OCI-LY7 (cell line): ENCODE measurements at regions not wholly inside any gene's neighbourhood (a gene's known extent, or its start where the extent isn't known, plus 50 kb on each side); places are given as distances from the start of the nearest gene placed in this dataset.

Experiments
- BruUV-seq: library from RNA; stranded (reverse); fragments of 400-500 nt; replicated peaks from 2 replicates; lab custom pipeline; 2021; lab: Mats Ljungman, UMichigan
- CTCF ChIA-PET: fragments of 300-600 bp; sonication (Branson Sonifier 250); formaldehyde crosslinking; loops from one replicate; lab custom pipeline; 2022; ENCODE audit warnings: antibody characterized with exemption; ENCODE audit not compliant: unreplicated experiment; lab: Charles Lee
- POLR2A ChIA-PET: fragments of 300-600 bp; sonication (Branson Sonifier 250); formaldehyde crosslinking; loops from one replicate; lab custom pipeline; 2022; ENCODE audit warnings: antibody characterized with exemption; lab: Charles Lee
- DNase-seq: peaks from one replicate; pipeline ENCODE4 v3.0.0-alpha.2; 2015; ENCODE audit warnings: low spot score
- H2AFZ ChIP-seq: fragments of 200-600 bp; sonication (generic), shearing (Covaris generic); 2 replicates; pipeline ENCODE4 v1.6.1; 2014; ENCODE audit warnings: mild to moderate bottlenecking, antibody characterized with exemption, low read length, moderate library complexity
- H3K27ac ChIP-seq: fragments of 200-600 bp; sonication (generic); 2 replicates; pipeline ENCODE4 v1.5.1; 2014; ENCODE audit warnings: mixed run types, low read depth, mild to moderate bottlenecking, moderate library complexity, low read length, inconsistent platforms; ENCODE audit not compliant: poor library complexity, severe bottlenecking
- H3K36me3 ChIP-seq: fragments of 200-600 bp; sonication (generic); 2 replicates; pipeline ENCODE4 v1.6.1; 2014; ENCODE audit warnings: mild to moderate bottlenecking, antibody characterized with exemption, low read length, moderate library complexity, mixed read lengths; ENCODE audit not compliant: insufficient read depth
- H3K4me1 ChIP-seq: fragments of 200-600 bp; sonication (generic); 2 replicates; pipeline ENCODE4 v1.5.1; 2014; ENCODE audit warnings: mild to moderate bottlenecking, low read length; ENCODE audit not compliant: insufficient read depth, poor library complexity, severe bottlenecking
- H3K4me2 ChIP-seq: fragments of 200-600 bp; sonication (generic); 2 replicates; pipeline ENCODE4 v1.6.1; 2014; ENCODE audit warnings: mild to moderate bottlenecking, low read length
- H3K4me3 ChIP-seq: fragments of 200-600 bp; sonication (generic); 2 replicates; pipeline ENCODE4 v1.5.1; 2014; ENCODE audit warnings: mild to moderate bottlenecking, low read depth, low read length; ENCODE audit not compliant: poor library complexity, severe bottlenecking
- H3K79me2 ChIP-seq: fragments of 200-600 bp; sonication (generic); 2 replicates; pipeline ENCODE4 v1.6.1; 2016; ENCODE audit warnings: low read depth, mild to moderate bottlenecking, low read length, moderate library complexity, mixed read lengths; ENCODE audit not compliant: insufficient read depth
- H3K9me2 ChIP-seq: fragments of 200-600 bp; sonication (generic); 2 replicates; pipeline ENCODE4 v1.6.1; 2016; ENCODE audit warnings: mild to moderate bottlenecking, low read length, mixed read lengths; ENCODE audit not compliant: insufficient read depth
- H3K9me3 ChIP-seq: fragments of 200-600 bp; sonication (generic); 2 replicates; pipeline ENCODE4 v1.6.1; 2014; ENCODE audit warnings: mild to moderate bottlenecking, mixed run types, low read length, mixed read lengths
- H4K20me1 ChIP-seq: fragments of 200-600 bp; sonication (generic); 2 replicates; pipeline ENCODE4 v1.6.1; 2014; ENCODE audit warnings: mild to moderate bottlenecking, antibody characterized with exemption, low read length, moderate library complexity, mixed read lengths; ENCODE audit not compliant: insufficient read depth
- EZH2phosphoT487 ChIP-seq: fragments of 200-600 bp; sonication (generic); IDR thresholded peaks from 2 replicates; pipeline ENCODE4 v1.6.1; 2018; ENCODE audit warnings: low read depth, borderline replicate concordance, mild to moderate bottlenecking, mixed run types, antibody characterized with exemption, low read length, moderate library complexity, mixed read lengths
- intact Hi-C: fragments of 100-400 bp; cut with micrococcal nuclease; formaldehyde crosslinking; loops from one replicate; pipeline ENCODE4 v1.10.0; 2022; ENCODE audit not compliant: unreplicated experiment
- TF ChIP-seq, protein P1 (sequence below): fragments of 200-600 bp; sonication (generic); conservative IDR thresholded peaks from 2 replicates; pipeline ENCODE4 v1.5.1; 2014; ENCODE audit warnings: mild to moderate bottlenecking, antibody characterized with exemption, low read length, moderate library complexity, mixed read lengths

DNA sequence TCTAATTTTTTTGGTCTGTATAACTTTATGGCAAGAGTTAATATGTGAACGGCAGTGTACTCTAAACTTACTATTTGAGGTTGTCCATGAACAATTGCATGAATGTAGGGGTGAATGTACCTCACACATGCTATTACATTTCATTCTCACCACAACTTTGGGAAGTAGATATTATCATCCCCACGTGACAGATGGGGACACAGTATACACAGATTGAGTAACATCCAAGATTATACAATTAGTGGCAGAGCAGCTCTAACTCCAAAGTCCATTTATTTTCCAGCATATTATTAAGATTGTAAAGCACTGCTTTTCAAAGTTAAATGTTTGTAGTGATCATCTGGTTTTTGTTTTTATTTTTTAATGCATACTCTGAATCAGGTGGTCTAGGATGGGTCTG is 622.1 kb upstream of the ZEB2 start:
- BruUV-seq = no TSS peak
- H3K4me2 ChIP-seq = no peak overlapping the region

DNA sequence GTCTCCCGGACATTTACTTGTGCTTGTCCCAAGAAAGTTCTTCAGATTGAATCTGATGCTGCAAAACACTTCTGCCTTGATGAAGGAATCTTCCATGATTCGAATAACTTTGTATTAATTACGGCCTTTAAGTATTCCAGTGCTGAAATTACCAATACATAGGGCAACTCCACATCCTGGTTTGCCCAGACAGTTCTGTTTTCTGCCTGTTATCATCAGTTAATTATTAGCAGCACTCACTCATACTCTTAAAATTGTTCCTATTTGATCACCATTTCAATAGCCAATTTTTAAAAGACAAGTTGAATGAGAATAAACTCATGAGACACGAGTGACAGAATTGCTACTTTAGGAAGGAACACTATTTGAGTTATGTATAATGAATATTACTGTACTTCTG is 620.7 kb upstream of the ZEB2 start:
- Histone ChIP-seq H3K4me1 (no peaks in the 10 kb centered on the region), H3K79me2 (no peaks in the 10 kb centered on the region), H3K36me3 (no peaks in the 10 kb centered on the region), H3K9me3 (no peaks in the 10 kb centered on the region), H3K9me2 (no peaks in the 10 kb centered on the region), H2AFZ (no peak overlapping the region), H3K27ac (no peak overlapping the region), H3K4me2 (no peak overlapping the region), H3K4me3 (no peak overlapping the region), H4K20me1 (no peaks in the 10 kb centered on the region)
- ChIA-PET POLR2A (no interaction called here), CTCF (no interaction called here)
- intact Hi-C loops = no loop called here
- BruUV-seq = no TSS peak
- TF ChIP-seq EZH2phosphoT487 = no peak
- TF ChIP-seq, protein P1, sequence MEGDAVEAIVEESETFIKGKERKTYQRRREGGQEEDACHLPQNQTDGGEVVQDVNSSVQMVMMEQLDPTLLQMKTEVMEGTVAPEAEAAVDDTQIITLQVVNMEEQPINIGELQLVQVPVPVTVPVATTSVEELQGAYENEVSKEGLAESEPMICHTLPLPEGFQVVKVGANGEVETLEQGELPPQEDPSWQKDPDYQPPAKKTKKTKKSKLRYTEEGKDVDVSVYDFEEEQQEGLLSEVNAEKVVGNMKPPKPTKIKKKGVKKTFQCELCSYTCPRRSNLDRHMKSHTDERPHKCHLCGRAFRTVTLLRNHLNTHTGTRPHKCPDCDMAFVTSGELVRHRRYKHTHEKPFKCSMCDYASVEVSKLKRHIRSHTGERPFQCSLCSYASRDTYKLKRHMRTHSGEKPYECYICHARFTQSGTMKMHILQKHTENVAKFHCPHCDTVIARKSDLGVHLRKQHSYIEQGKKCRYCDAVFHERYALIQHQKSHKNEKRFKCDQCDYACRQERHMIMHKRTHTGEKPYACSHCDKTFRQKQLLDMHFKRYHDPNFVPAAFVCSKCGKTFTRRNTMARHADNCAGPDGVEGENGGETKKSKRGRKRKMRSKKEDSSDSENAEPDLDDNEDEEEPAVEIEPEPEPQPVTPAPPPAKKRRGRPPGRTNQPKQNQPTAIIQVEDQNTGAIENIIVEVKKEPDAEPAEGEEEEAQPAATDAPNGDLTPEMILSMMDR = no peak
- DNase-seq = no peak

More for the DNA sequence above, 622.1 kb upstream of the ZEB2 start:
- TF ChIP-seq EZH2phosphoT487 = no peak
- Histone ChIP-seq H3K9me2 (no peaks in the 10 kb centered on the region), H3K36me3 (no peaks in the 10 kb centered on the region), H3K27ac (no peak overlapping the region), H2AFZ (no peak overlapping the region), H4K20me1 (no peaks in the 10 kb centered on the region), H3K79me2 (no peaks in the 10 kb centered on the region), H3K4me1 (no peaks in the 10 kb centered on the region), H3K4me3 (no peak overlapping the region), H3K9me3 (no peaks in the 10 kb centered on the region)
- ChIA-PET CTCF (no interaction called here), POLR2A (no interaction called here)
- intact Hi-C loops = no loop called here
- DNase-seq = no peak

DNA sequence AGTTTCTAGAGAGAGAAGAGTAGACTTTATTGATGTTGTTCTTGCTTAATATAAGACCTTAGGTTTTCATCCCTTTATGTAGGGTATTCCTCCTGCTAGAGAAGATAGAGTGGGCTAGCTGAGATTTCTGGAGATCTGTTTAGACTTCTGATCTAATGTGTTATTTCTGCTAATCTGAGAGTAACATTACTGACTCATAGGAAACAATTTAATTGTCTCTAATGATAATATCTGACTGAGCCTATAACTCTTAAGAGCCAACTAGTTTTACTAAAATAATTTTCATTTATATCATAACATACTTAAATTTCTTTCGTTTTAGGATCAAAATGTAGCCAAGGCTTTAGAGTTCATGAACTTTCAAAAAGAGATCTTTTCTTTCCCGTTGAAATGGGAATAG is 618.7 kb upstream of the ZEB2 start:
- TF ChIP-seq, protein P1 = no peak
- no peak for TF ChIP-seq EZH2phosphoT487
- intact Hi-C loops = no loop called here
- Histone ChIP-seq H3K9me3 (no peaks in the 10 kb centered on the region), H3K36me3 (no peaks in the 10 kb centered on the region), H2AFZ (no peak overlapping the region), H3K27ac (no peak overlapping the region), H3K9me2 (no peaks in the 10 kb centered on the region), H4K20me1 (no peaks in the 10 kb centered on the region), H3K4me2 (no peak overlapping the region), H3K4me3 (no peak overlapping the region), H3K4me1 (no peaks in the 10 kb centered on the region), H3K79me2 (no peaks in the 10 kb centered on the region)
- BruUV-seq = no TSS peak
- ChIA-PET CTCF (no interaction called here), POLR2A (no interaction called here)
- DNase-seq = no peak
